ENCODE measurements at regions not wholly inside any gene's neighbourhood (a gene's known extent, or its start where the extent isn't known, plus 50 kb on each side); places are given as distances from the start of the nearest gene placed in this dataset.

DNA sequence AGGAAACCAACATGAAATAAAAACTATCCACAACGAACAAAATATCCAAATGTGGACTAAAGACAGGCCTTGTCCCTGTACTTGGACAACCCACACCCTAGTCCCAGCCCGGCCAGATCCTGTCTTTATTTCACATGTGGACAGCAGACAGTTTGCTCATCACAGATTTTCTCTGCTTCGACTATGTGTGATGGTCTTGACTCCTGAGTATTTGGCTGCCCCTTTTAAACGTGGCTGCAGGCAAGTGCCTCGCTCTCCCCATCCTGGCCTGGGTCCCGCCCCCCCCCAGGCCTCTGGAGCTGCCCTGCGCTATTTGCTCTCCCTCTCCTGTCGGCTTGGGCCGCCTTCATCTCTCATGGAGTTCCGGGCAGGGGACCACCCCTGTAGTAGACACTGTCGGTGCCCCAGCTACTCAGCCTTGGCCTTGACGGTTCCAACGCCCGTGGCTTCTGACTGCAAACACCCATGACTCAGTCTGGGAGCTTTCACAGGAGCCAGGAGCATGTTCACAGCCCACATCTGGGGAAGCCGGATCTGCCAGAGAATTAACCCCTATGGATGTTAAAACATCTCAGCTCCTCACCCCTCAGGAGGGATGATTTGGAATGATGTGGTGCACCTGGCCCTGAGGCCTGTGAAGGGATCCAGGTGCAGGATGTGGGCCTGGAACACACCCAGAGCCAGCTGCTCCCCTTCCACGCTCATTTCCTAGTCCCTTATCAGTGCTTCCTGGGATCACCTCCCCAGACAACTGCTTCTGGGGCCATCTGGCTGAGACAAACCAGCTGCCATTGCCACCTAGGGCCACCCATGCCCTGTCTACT is 229.7 kb upstream of the RPL38 start:
- no peak for TF ChIP-seq CTCF (IDR thresholded peaks at IDR 0.05)
- TF ChIP-seq POLR2A (IDR thresholded peaks at IDR 0.05) = no peak

Data from uterus (tissue), 2 donors.